Fibroblast of villous mesenchyme (primary cell): ENCODE measurements at regions not wholly inside any gene's neighbourhood (a gene's known extent, or its start where the extent isn't known, plus 50 kb on each side); places are given as distances from the start of the nearest gene placed in this dataset.

ENCODE experiments used
- DNase-seq: peaks from one replicate; pipeline ENCODE4 v3.0.0-alpha.2; 2010; ENCODE audit warnings: low read depth
- H3K4me3 ChIP-seq: 2 replicates; pipeline ENCODE4 v1.5.1; 2011; ENCODE audit warnings: low read depth, mild to moderate bottlenecking, low read length
- TF ChIP-seq, protein P1 (sequence below): IDR thresholded peaks from 2 replicates; pipeline ENCODE4 v1.5.1; 2012; ENCODE audit warnings: low read depth, mild to moderate bottlenecking, low read length; ENCODE audit not compliant: insufficient read depth

DNA sequence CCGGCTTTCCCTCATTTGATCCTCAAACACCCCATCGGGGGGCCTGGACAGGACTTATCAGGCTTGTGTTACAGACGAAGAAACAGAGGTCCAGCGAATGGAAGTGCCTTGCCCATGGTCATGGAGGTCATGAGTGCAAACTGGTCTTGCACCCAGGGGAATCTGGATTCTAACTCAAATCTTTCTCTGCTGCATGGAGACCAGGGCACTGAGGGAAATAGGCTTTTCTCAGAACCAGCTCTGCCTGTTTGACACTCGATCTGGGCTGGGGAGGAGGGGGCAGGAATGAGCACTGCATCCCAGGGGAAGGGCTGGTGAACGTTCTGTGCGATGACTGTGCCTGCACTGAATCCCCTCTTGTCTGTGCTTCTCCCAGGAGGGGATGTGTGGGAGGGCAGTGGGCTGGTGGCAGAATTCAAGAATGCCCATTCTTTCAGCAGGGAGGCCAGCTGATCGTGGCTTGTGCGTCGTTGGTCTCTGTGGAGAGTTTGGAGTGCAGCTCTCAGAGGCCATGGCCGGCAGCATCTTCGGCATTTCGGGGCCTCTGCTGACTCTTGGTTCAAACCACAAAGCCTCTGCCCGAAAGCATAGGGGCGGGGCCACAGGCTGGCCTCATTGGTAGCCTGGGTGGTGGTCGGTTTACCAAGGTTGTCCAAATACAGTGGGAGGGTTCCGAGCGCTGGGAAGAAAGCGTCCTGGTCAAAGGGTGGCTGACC lies 171.6 kb downstream of the DDX1 start:
- TF ChIP-seq, protein P1, sequence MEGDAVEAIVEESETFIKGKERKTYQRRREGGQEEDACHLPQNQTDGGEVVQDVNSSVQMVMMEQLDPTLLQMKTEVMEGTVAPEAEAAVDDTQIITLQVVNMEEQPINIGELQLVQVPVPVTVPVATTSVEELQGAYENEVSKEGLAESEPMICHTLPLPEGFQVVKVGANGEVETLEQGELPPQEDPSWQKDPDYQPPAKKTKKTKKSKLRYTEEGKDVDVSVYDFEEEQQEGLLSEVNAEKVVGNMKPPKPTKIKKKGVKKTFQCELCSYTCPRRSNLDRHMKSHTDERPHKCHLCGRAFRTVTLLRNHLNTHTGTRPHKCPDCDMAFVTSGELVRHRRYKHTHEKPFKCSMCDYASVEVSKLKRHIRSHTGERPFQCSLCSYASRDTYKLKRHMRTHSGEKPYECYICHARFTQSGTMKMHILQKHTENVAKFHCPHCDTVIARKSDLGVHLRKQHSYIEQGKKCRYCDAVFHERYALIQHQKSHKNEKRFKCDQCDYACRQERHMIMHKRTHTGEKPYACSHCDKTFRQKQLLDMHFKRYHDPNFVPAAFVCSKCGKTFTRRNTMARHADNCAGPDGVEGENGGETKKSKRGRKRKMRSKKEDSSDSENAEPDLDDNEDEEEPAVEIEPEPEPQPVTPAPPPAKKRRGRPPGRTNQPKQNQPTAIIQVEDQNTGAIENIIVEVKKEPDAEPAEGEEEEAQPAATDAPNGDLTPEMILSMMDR, result no peak
- H3K4me3 ChIP-seq, result no peak overlapping the region
- DNase-seq, result no peak

GRCh38 chr2:15763822-15764682 lies 172.4 kb downstream of the DDX1 start:
- TF ChIP-seq, protein P1, result no peak
- DNase-seq, result no peak
- H3K4me3 ChIP-seq, result no peak overlapping the region

DNA sequence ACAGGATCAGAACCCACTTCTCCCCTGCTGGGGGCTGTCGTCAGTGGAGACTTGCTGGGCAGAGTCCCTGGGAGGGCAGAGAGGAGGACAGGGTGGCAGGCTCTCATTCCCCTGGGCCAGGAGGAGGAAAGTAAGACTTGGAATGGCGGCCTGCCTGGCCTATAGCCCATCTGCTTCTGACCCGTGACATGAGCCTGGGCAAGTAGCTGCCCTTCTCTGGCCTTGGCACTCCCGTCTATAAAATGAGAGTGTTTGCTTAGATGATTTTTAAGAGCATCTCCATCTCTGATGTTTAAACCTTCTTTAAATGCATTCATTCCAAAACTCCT lies 173.0 kb downstream of the DDX1 start:
- TF ChIP-seq, protein P1, result no peak
- no peak for DNase-seq
- H3K4me3 ChIP-seq, result no peak overlapping the region

DNA sequence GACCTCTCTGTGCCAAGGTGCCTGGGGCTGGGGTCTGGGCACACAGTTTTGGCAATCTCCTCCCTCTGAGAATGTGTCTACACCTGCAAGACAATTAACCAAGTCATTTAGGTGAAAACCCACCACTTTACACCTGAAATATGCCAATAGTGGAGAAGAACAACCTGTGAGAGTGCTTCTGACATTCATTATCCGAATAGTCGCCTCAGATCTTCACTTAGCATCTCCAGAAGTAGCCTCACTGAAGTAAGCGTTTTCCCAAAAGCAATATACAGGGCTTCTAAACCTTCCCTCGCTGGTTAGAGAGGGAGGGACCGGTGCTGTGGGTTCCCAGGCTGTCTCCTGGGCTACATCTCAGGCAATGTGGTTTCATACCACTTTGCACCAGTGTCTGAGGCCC lies 173.5 kb downstream of the DDX1 start:
- no peak overlapping the region for H3K4me3 ChIP-seq
- TF ChIP-seq, protein P1, result no peak
- DNase-seq, result no peak

DNA sequence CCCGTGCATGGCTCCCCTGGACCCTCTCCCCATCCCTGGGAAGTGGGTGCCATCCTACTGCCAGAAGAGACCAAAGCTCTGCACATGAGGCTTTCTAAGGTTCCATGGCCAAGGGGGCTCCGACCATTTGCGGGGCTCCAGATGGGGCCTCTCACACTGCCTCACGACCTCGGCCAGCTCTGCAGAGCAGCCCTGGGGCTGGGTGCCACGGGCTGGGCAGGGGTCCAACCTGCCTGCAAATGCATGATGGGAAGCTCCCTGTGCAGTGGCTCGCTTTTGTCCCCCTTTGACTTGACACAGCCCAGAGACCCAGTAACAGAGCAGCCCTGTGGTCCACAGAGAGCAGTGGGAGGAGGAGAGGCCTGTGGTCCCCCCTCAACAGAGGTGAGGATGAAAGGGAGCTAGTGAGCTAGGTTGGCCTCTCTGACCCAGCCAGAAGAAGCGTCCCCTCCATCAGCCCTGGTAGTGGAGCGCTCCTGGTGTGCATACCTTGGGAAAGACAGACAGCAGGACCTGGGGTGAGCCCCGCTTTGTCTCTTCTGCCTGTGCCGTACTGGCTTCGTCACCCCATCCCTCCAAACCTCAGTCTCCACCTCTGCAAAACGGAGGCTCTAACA lies 174.1 kb downstream of the DDX1 start:
- TF ChIP-seq, protein P1, result no peak
- H3K4me3 ChIP-seq, result no peak overlapping the region
- no peak for DNase-seq

GRCh38 chr2:15766303-15766861 lies 174.0 kb upstream of the MYCN start:
- H3K4me3 ChIP-seq, result no peak overlapping the region
- TF ChIP-seq, protein P1, result no peak
- no peak for DNase-seq
